Endodermal cell (in vitro differentiated cells): ENCODE measurements at regions not wholly inside any gene's neighbourhood (a gene's known extent, or its start where the extent isn't known, plus 50 kb on each side); places are given as distances from the start of the nearest gene placed in this dataset.

ENCODE experiments used
- DNase-seq: peaks from one replicate; pipeline ENCODE4 v3.0.0-alpha.2; 2017
- H3K27ac ChIP-seq: 2 replicates; pipeline ENCODE4 v1.5.1; 2013; ENCODE audit warnings: mild to moderate bottlenecking, low read depth, low read length, moderate library complexity
- H3K27me3 ChIP-seq: 2 replicates; pipeline ENCODE4 v1.6.1; 2013; ENCODE audit warnings: mild to moderate bottlenecking, low read length, moderate library complexity; ENCODE audit not compliant: insufficient read depth, control insufficient read depth, poor library complexity, severe bottlenecking
- H3K36me3 ChIP-seq: 2 replicates; pipeline ENCODE4 v1.7.0; 2013; ENCODE audit warnings: mild to moderate bottlenecking, low read length, moderate library complexity; ENCODE audit not compliant: control insufficient read depth, insufficient read depth
- H3K4me1 ChIP-seq: one replicate; pipeline ENCODE4 v1.7.0; 2013; ENCODE audit warnings: low read length; ENCODE audit not compliant: control insufficient read depth, insufficient read depth
- H3K4me3 ChIP-seq: 2 replicates; pipeline ENCODE4 v1.5.1; 2013; ENCODE audit warnings: mild to moderate bottlenecking, low read length, moderate library complexity
- H3K9ac ChIP-seq: 2 replicates; pipeline ENCODE4 v1.6.1; 2013; ENCODE audit warnings: mild to moderate bottlenecking, low read length, moderate library complexity; ENCODE audit not compliant: poor library complexity, severe bottlenecking; ENCODE audit errors: extremely low read depth
- H3K9me3 ChIP-seq: 2 replicates; pipeline ENCODE4 v1.6.1; 2013; ENCODE audit warnings: mild to moderate bottlenecking, low read length, moderate library complexity; ENCODE audit not compliant: control insufficient read depth
- H3K27ac Mint-ChIP-seq: 2 replicates; pipeline ENCODE4 v1.8.0; 2020; ENCODE audit warnings: mixed read lengths
- H3K27me3 Mint-ChIP-seq: 2 replicates; pipeline ENCODE4 v1.8.0; 2021; ENCODE audit warnings: mild to moderate bottlenecking, mixed read lengths; ENCODE audit not compliant: insufficient read depth
- H3K36me3 Mint-ChIP-seq: 2 replicates; pipeline ENCODE4 v1.8.0; 2020; ENCODE audit warnings: low read depth, mixed read lengths
- H3K4me1 Mint-ChIP-seq: 2 replicates; pipeline ENCODE4 v1.8.0; 2020; ENCODE audit warnings: mixed read lengths
- H3K4me3 Mint-ChIP-seq: 2 replicates; pipeline ENCODE4 v1.8.0; 2020; ENCODE audit warnings: mild to moderate bottlenecking, moderate library complexity, mixed read lengths
- H3K9me3 Mint-ChIP-seq: 2 replicates; pipeline ENCODE4 v1.8.0; 2020; ENCODE audit warnings: mild to moderate bottlenecking, mixed read lengths
- CTCF ChIP-seq: fragments of 200-600 bp; sonication (generic); conservative IDR thresholded peaks from 2 replicates; pipeline ENCODE4 v1.5.0; 2021; ENCODE audit warnings: antibody characterized with exemption, mild to moderate bottlenecking
- WGBS, 2 experiments: methylation state at CpG; one replicate each; pipeline versions ENCODE4 v1.1.5 to v1.1.7; 2013; ENCODE audit warnings: missing lambda C conversion rate in 2 of 2, mixed read lengths in 1 of 2; ENCODE audit not compliant: insufficient coverage in 1 of 2, insufficient read length in 1 of 2; 5-methylcytosine and 5-hydroxymethylcytosine counted together

- H3K4me1 ChIP-seq, result no peaks in the 10 kb centered on the region
- Mint-ChIP-seq H3K9me3 (no peaks in the 10 kb centered on the region), H3K36me3 (no peaks in the 10 kb centered on the region), H3K4me3 (no peak overlapping the region), H3K27ac (no peak overlapping the region), H3K4me1 (peaks cover 6% of the 10 kb centered on the region), H3K27me3 (no peaks in the 10 kb centered on the region)
- TF ChIP-seq CTCF, result no peak
- no peak overlapping the region for H3K9ac ChIP-seq
- H3K9me3 ChIP-seq, result no peaks in the 10 kb centered on the region
- H3K27me3 ChIP-seq, result no peaks in the 10 kb centered on the region
- no peaks in the 10 kb centered on the region for H3K36me3 ChIP-seq
- DNase-seq, result no peak
- no peak overlapping the region for H3K27ac ChIP-seq
- H3K4me3 ChIP-seq, result no peak overlapping the region
- 75 to 100% methylated on average over 2 to 5 of the region's 5 CpGs for WGBS, 2 experiments
These were observed 171.4 kb upstream of the CDH10 start for GRCh38 chr5:24816206-24816605.

GRCh38 chr5:24805230-24805629, 160.5 kb upstream of the CDH10 start:
- H3K4me3 Mint-ChIP-seq, result no peak overlapping the region
- no peak overlapping the region for H3K27ac Mint-ChIP-seq
- no peak for DNase-seq

DNA sequence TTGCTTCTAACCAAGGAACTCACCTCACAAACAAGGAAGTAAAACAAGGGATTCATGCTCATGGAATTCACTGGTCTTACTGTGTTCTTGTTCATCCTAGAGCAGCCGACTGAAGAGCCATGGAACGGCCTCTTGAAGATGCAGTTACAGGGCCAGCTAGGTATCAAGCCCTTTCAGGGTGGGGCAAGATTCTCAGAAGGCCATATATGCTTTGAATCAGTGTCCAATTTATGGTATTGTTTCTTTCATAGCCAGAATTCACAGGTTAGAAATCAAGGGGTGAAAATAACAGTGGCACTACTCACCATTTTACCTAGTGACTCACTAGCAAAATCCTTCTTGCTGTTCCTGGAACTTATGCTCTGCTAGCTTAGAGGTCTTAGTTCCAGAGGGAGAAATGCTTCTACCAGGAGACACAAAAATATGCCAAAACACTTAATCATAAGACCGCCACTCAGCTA, 159.5 kb upstream of the CDH10 start:
- Mint-ChIP-seq H3K27ac (no peak overlapping the region), H3K9me3 (no peaks in the 10 kb centered on the region), H3K27me3 (no peaks in the 10 kb centered on the region), H3K4me1 (no peaks in the 10 kb centered on the region), H3K4me3 (no peak overlapping the region), H3K36me3 (no peaks in the 10 kb centered on the region)
- Histone ChIP-seq H3K27ac (no peak overlapping the region), H3K4me1 (no peaks in the 10 kb centered on the region), H3K9ac (no peak overlapping the region), H3K27me3 (no peaks in the 10 kb centered on the region), H3K4me3 (no peak overlapping the region), H3K36me3 (no peaks in the 10 kb centered on the region), H3K9me3 (no peaks in the 10 kb centered on the region)
- no peak for DNase-seq
- no peak for TF ChIP-seq CTCF
- WGBS, 2 experiments, result 93 to 94% methylated on average over 2 to 3 of the region's 3 CpGs

More at GRCh38 chr5:24805230-24805629, 160.5 kb upstream of the CDH10 start:
- Mint-ChIP-seq H3K4me1 (no peaks in the 10 kb centered on the region), H3K36me3 (no peaks in the 10 kb centered on the region), H3K9me3 (no peaks in the 10 kb centered on the region), H3K27me3 (no peaks in the 10 kb centered on the region)
- no peak overlapping the region for H3K4me3 ChIP-seq
- H3K36me3 ChIP-seq, result no peaks in the 10 kb centered on the region
- H3K27ac ChIP-seq, result no peak overlapping the region
- TF ChIP-seq CTCF, result no peak
- H3K27me3 ChIP-seq, result no peaks in the 10 kb centered on the region
- H3K9me3 ChIP-seq, result no peaks in the 10 kb centered on the region
- no peaks in the 10 kb centered on the region for H3K4me1 ChIP-seq
- no peak overlapping the region for H3K9ac ChIP-seq
